ENCODE measurements at regions not wholly inside any gene's neighbourhood (a gene's known extent, or its start where the extent isn't known, plus 50 kb on each side); places are given as distances from the start of the nearest gene placed in this dataset.

DNA sequence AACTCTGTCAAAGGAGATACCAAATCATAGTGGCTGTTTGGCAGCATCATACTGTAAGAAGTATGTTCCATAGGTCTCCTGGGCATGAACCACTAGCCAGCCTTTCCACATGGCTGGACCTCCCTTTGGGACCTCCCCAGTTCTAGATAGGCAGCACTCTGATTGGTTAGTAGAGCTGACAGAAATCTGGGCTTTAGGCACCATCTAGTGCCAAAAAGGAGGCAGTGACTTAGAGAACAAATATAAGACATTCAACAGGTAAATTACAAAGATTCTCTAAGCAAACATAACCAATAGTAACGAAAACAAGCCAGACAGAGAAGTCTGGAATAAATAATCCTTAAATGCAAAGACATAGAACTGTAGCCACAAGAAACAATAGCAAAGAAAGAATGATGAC is 148.0 kb upstream of the PDE3A start:
- TF ChIP-seq, protein P1, sequence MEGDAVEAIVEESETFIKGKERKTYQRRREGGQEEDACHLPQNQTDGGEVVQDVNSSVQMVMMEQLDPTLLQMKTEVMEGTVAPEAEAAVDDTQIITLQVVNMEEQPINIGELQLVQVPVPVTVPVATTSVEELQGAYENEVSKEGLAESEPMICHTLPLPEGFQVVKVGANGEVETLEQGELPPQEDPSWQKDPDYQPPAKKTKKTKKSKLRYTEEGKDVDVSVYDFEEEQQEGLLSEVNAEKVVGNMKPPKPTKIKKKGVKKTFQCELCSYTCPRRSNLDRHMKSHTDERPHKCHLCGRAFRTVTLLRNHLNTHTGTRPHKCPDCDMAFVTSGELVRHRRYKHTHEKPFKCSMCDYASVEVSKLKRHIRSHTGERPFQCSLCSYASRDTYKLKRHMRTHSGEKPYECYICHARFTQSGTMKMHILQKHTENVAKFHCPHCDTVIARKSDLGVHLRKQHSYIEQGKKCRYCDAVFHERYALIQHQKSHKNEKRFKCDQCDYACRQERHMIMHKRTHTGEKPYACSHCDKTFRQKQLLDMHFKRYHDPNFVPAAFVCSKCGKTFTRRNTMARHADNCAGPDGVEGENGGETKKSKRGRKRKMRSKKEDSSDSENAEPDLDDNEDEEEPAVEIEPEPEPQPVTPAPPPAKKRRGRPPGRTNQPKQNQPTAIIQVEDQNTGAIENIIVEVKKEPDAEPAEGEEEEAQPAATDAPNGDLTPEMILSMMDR (IDR thresholded peaks at IDR 0.05): peak in 3 of 6 experiments; percentile 40 to 65 (median 54)
- TF ChIP-seq POLR2A (IDR thresholded peaks at IDR 0.05): no peak
- Histone ChIP-seq H3K9me3 (no peaks in the 10 kb centered on the region), H3K36me3 (no peaks in the 10 kb centered on the region), H3K4me3 (no peak overlapping the region), H3K27me3 (no peaks in the 10 kb centered on the region), H3K4me1 (no peaks in the 10 kb centered on the region), H3K27ac (no peak overlapping the region)
- no peak for DNase-seq

DNA sequence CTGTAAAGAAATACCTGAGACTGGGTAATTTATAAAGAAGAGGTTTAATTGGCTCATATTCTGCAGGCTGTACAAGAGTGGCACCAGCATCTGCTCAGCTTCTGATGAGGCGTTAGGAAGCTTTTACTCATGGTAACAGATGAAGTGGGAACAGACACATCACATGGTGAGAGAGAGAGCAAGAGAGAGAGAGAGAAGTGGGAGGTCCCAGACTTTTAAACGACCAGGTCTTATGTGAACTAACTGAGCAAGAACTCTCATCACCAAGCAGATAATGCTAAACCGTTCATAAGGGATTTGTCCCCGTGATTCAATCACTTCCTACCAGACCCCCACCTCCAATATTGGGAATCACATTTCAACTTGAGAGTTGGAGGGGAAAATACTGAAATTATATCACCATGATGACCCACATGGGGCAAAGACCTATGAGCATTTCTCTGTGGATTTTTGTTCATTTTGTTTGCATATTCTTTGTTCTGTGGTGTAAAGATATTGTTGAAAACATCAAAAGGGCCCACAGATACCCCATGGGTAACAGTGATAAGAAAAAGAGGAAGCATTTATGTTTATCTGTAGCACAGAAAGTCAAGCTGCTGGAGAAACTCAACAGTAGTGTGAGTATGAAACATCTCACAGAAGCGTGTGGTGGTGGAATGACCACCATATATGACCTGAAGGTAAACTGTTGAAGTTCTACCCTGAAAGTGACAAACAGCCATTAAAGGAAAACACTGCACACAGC is 135.2 kb upstream of the PDE3A start:
- H3K27ac ChIP-seq: no peak overlapping the region
- H3K27me3 ChIP-seq: no peaks in the 10 kb centered on the region
- H3K36me3 ChIP-seq: no peaks in the 10 kb centered on the region
- no peaks in the 10 kb centered on the region for H3K4me1 ChIP-seq
- TF ChIP-seq, protein P1 (IDR thresholded peaks at IDR 0.05): no peak
- no peak for TF ChIP-seq POLR2A (IDR thresholded peaks at IDR 0.05)
- H3K9me3 ChIP-seq: no peaks in the 10 kb centered on the region
- DNase-seq: no peak
- H3K4me3 ChIP-seq: no peak overlapping the region

DNA sequence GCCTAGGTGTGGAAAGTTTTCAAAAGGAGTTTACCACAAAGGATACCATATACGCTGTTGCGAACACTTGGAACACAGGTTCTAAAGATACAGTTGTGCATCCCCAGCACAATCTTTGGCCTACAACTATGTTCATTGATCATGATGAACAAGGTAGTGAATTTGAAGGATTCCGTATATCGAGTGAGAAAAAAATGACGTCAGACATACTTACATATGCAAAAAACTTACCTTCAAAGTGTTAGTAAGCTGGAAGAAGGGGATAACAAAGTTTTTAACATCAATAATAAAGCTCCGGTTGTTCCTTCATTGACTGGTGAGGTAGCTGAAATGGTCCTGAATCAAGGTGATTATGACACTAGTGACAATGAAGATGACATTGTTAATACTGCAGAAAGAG is 133.9 kb upstream of the PDE3A start:
- Histone ChIP-seq H3K9me3 (no peaks in the 10 kb centered on the region), H3K27me3 (no peaks in the 10 kb centered on the region), H3K36me3 (no peaks in the 10 kb centered on the region), H3K4me1 (no peaks in the 10 kb centered on the region), H3K4me3 (no peak overlapping the region), H3K27ac (no peak overlapping the region)
- TF ChIP-seq, protein P1 (IDR thresholded peaks at IDR 0.05): no peak
- TF ChIP-seq POLR2A (IDR thresholded peaks at IDR 0.05): no peak
- no peak for DNase-seq

DNA sequence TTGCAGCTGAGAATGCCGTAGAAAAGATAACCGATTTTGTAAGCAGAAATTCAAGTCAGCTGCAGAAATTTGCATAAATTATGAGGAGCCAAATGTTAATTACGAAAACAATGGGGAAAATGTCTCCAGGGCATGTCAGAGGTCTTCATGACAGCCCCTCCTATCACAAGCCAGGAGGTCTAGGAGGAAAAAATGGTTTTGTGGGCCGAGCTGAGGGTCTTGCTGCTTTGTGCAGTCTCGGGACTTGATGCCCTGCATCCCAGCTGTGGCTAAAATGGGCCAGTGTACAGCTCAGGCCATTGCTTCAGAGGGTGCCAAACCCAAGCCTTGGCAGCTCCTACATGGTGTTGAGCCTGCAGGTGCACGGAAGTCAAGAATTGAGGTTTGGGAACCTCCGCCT is 131.2 kb upstream of the PDE3A start:
- Histone ChIP-seq H3K4me3 (no peak overlapping the region), H3K27ac (no peak overlapping the region), H3K27me3 (no peaks in the 10 kb centered on the region), H3K36me3 (no peaks in the 10 kb centered on the region), H3K4me1 (no peaks in the 10 kb centered on the region), H3K9me3 (no peaks in the 10 kb centered on the region)
- no peak for DNase-seq
- TF ChIP-seq, protein P1 (IDR thresholded peaks at IDR 0.05): no peak
- TF ChIP-seq POLR2A (IDR thresholded peaks at IDR 0.05): no peak

DNA sequence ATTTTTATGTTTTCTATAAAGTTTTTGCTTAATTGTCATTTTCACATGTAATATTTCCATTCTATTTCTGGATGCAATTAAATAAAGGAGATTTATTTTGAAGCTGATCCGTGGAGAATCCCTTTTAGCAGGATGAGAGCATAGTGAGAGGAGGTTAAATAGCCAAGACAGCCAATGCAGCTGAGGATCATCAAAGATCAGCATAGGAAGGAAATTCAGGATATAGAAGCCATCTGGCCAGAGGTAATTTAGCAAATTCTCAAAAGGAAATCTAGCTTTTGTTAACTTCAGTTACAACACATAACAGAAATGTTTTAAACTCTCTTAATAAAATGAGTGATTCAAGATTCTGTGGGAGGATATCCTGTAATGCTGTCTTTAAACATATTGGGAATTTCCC is 122.8 kb upstream of the PDE3A start:
- H3K4me3 ChIP-seq: no peak overlapping the region
- H3K27me3 ChIP-seq: no peaks in the 10 kb centered on the region
- H3K27ac ChIP-seq: no peak overlapping the region
- H3K4me1 ChIP-seq: no peaks in the 10 kb centered on the region
- H3K9me3 ChIP-seq: no peaks in the 10 kb centered on the region
- no peaks in the 10 kb centered on the region for H3K36me3 ChIP-seq
- DNase-seq: no peak
- TF ChIP-seq POLR2A (IDR thresholded peaks at IDR 0.05): no peak
- TF ChIP-seq, protein P1 (IDR thresholded peaks at IDR 0.05): no peak

Data from Peyer's patch (tissue), 4 donors.